ENCODE measurements at regions not wholly inside any gene's neighbourhood (a gene's known extent, or its start where the extent isn't known, plus 50 kb on each side); places are given as distances from the start of the nearest gene placed in this dataset.
"Not testable (repeated sequence)": the region's sequence is repeated elsewhere in the genome, so short reads cannot be mapped to it uniquely, and the experiment has no call there.

GRCh38 chr1:60612790-60613189 is 469.6 kb upstream of the NFIA start:
- Histone ChIP-seq H3K4me3 (ENCODE audit: insufficient read length, low read depth) (no peak overlapping the region), H3K9me3 (ENCODE audit: insufficient read depth, low read length) (no peaks in the 10 kb centered on the region), H3K9ac (ENCODE audit: insufficient read length, low read depth) (no peak overlapping the region), H3K36me3 (ENCODE audit: insufficient read depth, insufficient read length, low read length) (no peaks in the 10 kb centered on the region), H3K4me1 (ENCODE audit: insufficient read depth, insufficient read length) (no peaks in the 10 kb centered on the region), H3K27me3 (ENCODE audit: insufficient read depth, insufficient read length) (no peaks in the 10 kb centered on the region)
- DNase-seq (ENCODE audit: low read depth, low spot score): no peak
- TF ChIP-seq SUZ12 (IDR thresholded peaks at IDR 0.05; ENCODE audit: extremely low read depth, insufficient read depth, insufficient read length) (no peak), YY1 (IDR thresholded peaks at IDR 0.05; ENCODE audit: insufficient read depth, insufficient read length) (no peak), ZNF274 (IDR thresholded peaks at IDR 0.05; ENCODE audit: low read depth, low read length) (no peak)

- H3K36me3 ChIP-seq (ENCODE audit: insufficient read depth, insufficient read length, low read length); H3K27me3 ChIP-seq (ENCODE audit: insufficient read depth, insufficient read length); DNase-seq (ENCODE audit: low read depth, low spot score); H3K4me1 ChIP-seq (ENCODE audit: insufficient read depth, insufficient read length); H3K4me3 ChIP-seq (ENCODE audit: insufficient read length, low read depth); H3K9ac ChIP-seq (ENCODE audit: insufficient read length, low read depth); H3K9me3 ChIP-seq (ENCODE audit: insufficient read depth, low read length): not testable (repeated sequence)
Observed at GRCh38 chr1:60606921-60607320, 475.4 kb upstream of the NFIA start.

- no peak overlapping the region for H3K4me3 ChIP-seq (ENCODE audit: insufficient read length, low read depth)
- TF ChIP-seq SUZ12 (IDR thresholded peaks at IDR 0.05; ENCODE audit: extremely low read depth, insufficient read depth, insufficient read length) (no peak), YY1 (IDR thresholded peaks at IDR 0.05; ENCODE audit: insufficient read depth, insufficient read length) (no peak), ZNF274 (IDR thresholded peaks at IDR 0.05; ENCODE audit: low read depth, low read length) (no peak)
- H3K9me3 ChIP-seq (ENCODE audit: insufficient read depth, low read length): no peaks in the 10 kb centered on the region
- H3K36me3 ChIP-seq (ENCODE audit: insufficient read depth, insufficient read length, low read length): no peaks in the 10 kb centered on the region
- H3K4me1 ChIP-seq (ENCODE audit: insufficient read depth, insufficient read length): no peaks in the 10 kb centered on the region
- no peak for DNase-seq (ENCODE audit: low read depth, low spot score)
- H3K9ac ChIP-seq (ENCODE audit: insufficient read length, low read depth): no peak overlapping the region
- no peaks in the 10 kb centered on the region for H3K27me3 ChIP-seq (ENCODE audit: insufficient read depth, insufficient read length)
Observed at GRCh38 chr1:60600532-60600931, 481.8 kb upstream of the NFIA start.

GRCh38 chr1:60599574-60599973 is 482.8 kb upstream of the NFIA start:
- Histone ChIP-seq H3K4me1 (ENCODE audit: insufficient read depth, insufficient read length) (no peaks in the 10 kb centered on the region), H3K9ac (ENCODE audit: insufficient read length, low read depth) (no peak overlapping the region), H3K9me3 (ENCODE audit: insufficient read depth, low read length) (no peaks in the 10 kb centered on the region), H3K4me3 (ENCODE audit: insufficient read length, low read depth) (no peak overlapping the region), H3K27me3 (ENCODE audit: insufficient read depth, insufficient read length) (no peaks in the 10 kb centered on the region), H3K36me3 (ENCODE audit: insufficient read depth, insufficient read length, low read length) (no peaks in the 10 kb centered on the region)
- no peak for DNase-seq (ENCODE audit: low read depth, low spot score)
- no peak for TF ChIP-seq ZNF274 (IDR thresholded peaks at IDR 0.05; ENCODE audit: low read depth, low read length)
- no peak for TF ChIP-seq SUZ12 (IDR thresholded peaks at IDR 0.05; ENCODE audit: extremely low read depth, insufficient read depth, insufficient read length)
- no peak for TF ChIP-seq YY1 (IDR thresholded peaks at IDR 0.05; ENCODE audit: insufficient read depth, insufficient read length)

- no peaks in the 10 kb centered on the region for H3K27me3 ChIP-seq (ENCODE audit: insufficient read depth, insufficient read length)
- no peaks in the 10 kb centered on the region for H3K9me3 ChIP-seq (ENCODE audit: insufficient read depth, low read length)
- DNase-seq (ENCODE audit: low read depth, low spot score): no peak
- H3K4me3 ChIP-seq (ENCODE audit: insufficient read length, low read depth): no peak overlapping the region
- TF ChIP-seq YY1 (IDR thresholded peaks at IDR 0.05; ENCODE audit: insufficient read depth, insufficient read length) (no peak), ZNF274 (IDR thresholded peaks at IDR 0.05; ENCODE audit: low read depth, low read length) (no peak), SUZ12 (IDR thresholded peaks at IDR 0.05; ENCODE audit: extremely low read depth, insufficient read depth, insufficient read length) (no peak)
- no peaks in the 10 kb centered on the region for H3K36me3 ChIP-seq (ENCODE audit: insufficient read depth, insufficient read length, low read length)
- H3K9ac ChIP-seq (ENCODE audit: insufficient read length, low read depth): no peak overlapping the region
- H3K4me1 ChIP-seq (ENCODE audit: insufficient read depth, insufficient read length): no peaks in the 10 kb centered on the region
Observed at GRCh38 chr1:60598041-60598910, 484.1 kb upstream of the NFIA start.

GRCh38 chr1:60596791-60597750 is 485.3 kb upstream of the NFIA start:
- TF ChIP-seq SUZ12 (IDR thresholded peaks at IDR 0.05; ENCODE audit: extremely low read depth, insufficient read depth, insufficient read length) (no peak), YY1 (IDR thresholded peaks at IDR 0.05; ENCODE audit: insufficient read depth, insufficient read length) (no peak), ZNF274 (IDR thresholded peaks at IDR 0.05; ENCODE audit: low read depth, low read length) (no peak)
- no peak overlapping the region for H3K9ac ChIP-seq (ENCODE audit: insufficient read length, low read depth)
- no peaks in the 10 kb centered on the region for H3K9me3 ChIP-seq (ENCODE audit: insufficient read depth, low read length)
- no peaks in the 10 kb centered on the region for H3K36me3 ChIP-seq (ENCODE audit: insufficient read depth, insufficient read length, low read length)
- no peak overlapping the region for H3K4me3 ChIP-seq (ENCODE audit: insufficient read length, low read depth)
- no peaks in the 10 kb centered on the region for H3K4me1 ChIP-seq (ENCODE audit: insufficient read depth, insufficient read length)
- no peaks in the 10 kb centered on the region for H3K27me3 ChIP-seq (ENCODE audit: insufficient read depth, insufficient read length)
- DNase-seq (ENCODE audit: low read depth, low spot score): no peak

GRCh38 chr1:60591583-60591982 is 490.8 kb upstream of the NFIA start:
- TF ChIP-seq SUZ12 (IDR thresholded peaks at IDR 0.05; ENCODE audit: extremely low read depth, insufficient read depth, insufficient read length) (no peak), ZNF274 (IDR thresholded peaks at IDR 0.05; ENCODE audit: low read depth, low read length) (no peak), YY1 (IDR thresholded peaks at IDR 0.05; ENCODE audit: insufficient read depth, insufficient read length) (no peak)
- no peak for DNase-seq (ENCODE audit: low read depth, low spot score)
- H3K9ac ChIP-seq (ENCODE audit: insufficient read length, low read depth): no peak overlapping the region
- no peaks in the 10 kb centered on the region for H3K36me3 ChIP-seq (ENCODE audit: insufficient read depth, insufficient read length, low read length)
- no peaks in the 10 kb centered on the region for H3K9me3 ChIP-seq (ENCODE audit: insufficient read depth, low read length)
- no peaks in the 10 kb centered on the region for H3K27me3 ChIP-seq (ENCODE audit: insufficient read depth, insufficient read length)
- H3K4me1 ChIP-seq (ENCODE audit: insufficient read depth, insufficient read length): no peaks in the 10 kb centered on the region
- no peak overlapping the region for H3K4me3 ChIP-seq (ENCODE audit: insufficient read length, low read depth)
